Gastroesophageal sphincter (tissue), 3 donors: ENCODE measurements at regions not wholly inside any gene's neighbourhood (a gene's known extent, or its start where the extent isn't known, plus 50 kb on each side); places are given as distances from the start of the nearest gene placed in this dataset.

ENCODE experiments used
- CTCF ChIP-seq, 4 experiments: fragments of 200-600 bp in 2 of 4; fragments of 450-650 bp in 2 of 4; sonication (generic) in 1 of 4; IDR thresholded peaks; one replicate each; pipeline ENCODE4 v1.5.1; 2017 to 2019; ENCODE audit warnings: antibody characterized with exemption in 4 of 4, mild to moderate bottlenecking in 2 of 4, moderate library complexity in 2 of 4
- POLR2A ChIP-seq, 2 donors: fragments of 450-650 bp; IDR thresholded peaks; one replicate each; pipeline ENCODE4 v1.6.1; 2017; ENCODE audit warnings: antibody characterized with exemption in 2 of 2, mild to moderate bottlenecking in 2 of 2, moderate library complexity in 1 of 2
- POLR2AphosphoS5 ChIP-seq: sonication (generic); formaldehyde crosslinking; IDR thresholded peaks from one replicate; pipeline ENCODE4 v1.6.1; 2017; ENCODE audit warnings: antibody characterized with exemption

GRCh38 chr14:86072116-86072894 lies 542.4 kb downstream of the FLRT2 start:
- no peak for TF ChIP-seq CTCF (IDR thresholded peaks at IDR 0.05)
- no peak for TF ChIP-seq POLR2AphosphoS5
- no peak for TF ChIP-seq POLR2A (IDR thresholded peaks at IDR 0.05)
